GM23248 (cell line): ENCODE measurements at regions not wholly inside any gene's neighbourhood (a gene's known extent, or its start where the extent isn't known, plus 50 kb on each side); places are given as distances from the start of the nearest gene placed in this dataset.

Experiments
- EZH2 ChIP-seq: fragments of 200-600 bp; sonication (generic); IDR thresholded peaks from 2 replicates; pipeline ENCODE4 v1.6.1; 2018; ENCODE audit warnings: antibody characterized with exemption, mild to moderate bottlenecking; ENCODE audit not compliant: insufficient read depth, poor library complexity, severe bottlenecking
- EZH2phosphoT487 ChIP-seq: fragments of 200-600 bp; sonication (generic); IDR thresholded peaks from 2 replicates; pipeline ENCODE4 v1.6.1; 2018; ENCODE audit warnings: antibody characterized with exemption, moderate library complexity, mild to moderate bottlenecking, low read depth; ENCODE audit not compliant: insufficient read depth

- TF ChIP-seq EZH2 (no peak), EZH2phosphoT487 (no peak)
Measured at GRCh38 chr14:31933716-31934115, 143.4 kb upstream of the ARHGAP5 start.
